LHCN-M2 (cell line): ENCODE measurements at regions not wholly inside any gene's neighbourhood (a gene's known extent, or its start where the extent isn't known, plus 50 kb on each side); places are given as distances from the start of the nearest gene placed in this dataset.

Experiments
- DNase-seq: peaks from one replicate; pipeline ENCODE4 v3.0.0-alpha.2; 2012; ENCODE audit warnings: low read depth

GRCh38 chr1:36644556-36644955 lies 161.8 kb upstream of the CSF3R start:
- DNase-seq: no peak

DNA sequence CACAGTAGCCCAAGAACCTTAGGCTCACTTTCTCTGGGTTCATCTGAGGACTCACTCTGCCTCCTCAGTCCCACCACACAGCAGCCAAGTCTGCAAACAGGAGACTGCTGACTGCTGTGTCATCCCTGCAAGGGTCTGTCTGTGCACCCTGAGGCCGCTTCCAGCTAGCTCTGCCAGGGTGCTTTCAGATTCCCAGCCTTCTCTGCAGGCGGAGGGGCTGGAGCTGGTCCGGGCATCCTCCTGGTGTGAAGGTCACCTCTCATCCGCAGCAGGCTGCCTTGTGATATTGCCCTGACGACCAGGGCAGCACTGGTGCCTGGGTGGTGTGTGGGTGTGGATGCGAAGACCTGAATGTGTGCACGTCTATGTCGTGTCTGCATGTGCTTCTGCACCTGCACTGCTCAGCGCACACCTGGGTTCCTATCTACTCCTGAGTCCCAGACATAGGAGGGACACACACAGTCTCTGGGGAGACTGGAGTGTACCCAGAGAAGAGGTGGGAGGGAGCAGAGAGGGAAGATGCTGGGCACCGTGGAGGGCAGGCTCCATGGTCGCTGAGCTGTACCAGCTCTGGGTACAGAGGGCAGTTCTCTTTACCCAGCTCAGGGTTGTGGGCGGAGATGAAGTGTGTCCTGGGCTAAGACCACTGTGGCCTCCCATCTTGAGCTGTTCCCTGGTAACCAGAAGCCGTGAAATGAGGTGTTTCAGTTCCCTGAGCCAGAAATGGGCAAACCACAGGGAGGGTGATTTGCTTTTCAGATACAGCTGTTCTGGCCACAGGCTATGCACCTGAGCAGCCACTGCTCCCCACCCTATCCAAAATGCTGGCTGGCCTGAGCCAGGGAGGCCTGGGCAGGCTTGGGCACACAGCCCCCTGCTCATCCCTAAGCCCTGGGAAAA lies 160.9 kb upstream of the CSF3R start:
- no peak for DNase-seq

- no peak for DNase-seq
Observed at GRCh38 chr1:36642802-36643201, 160.1 kb upstream of the CSF3R start.

DNA sequence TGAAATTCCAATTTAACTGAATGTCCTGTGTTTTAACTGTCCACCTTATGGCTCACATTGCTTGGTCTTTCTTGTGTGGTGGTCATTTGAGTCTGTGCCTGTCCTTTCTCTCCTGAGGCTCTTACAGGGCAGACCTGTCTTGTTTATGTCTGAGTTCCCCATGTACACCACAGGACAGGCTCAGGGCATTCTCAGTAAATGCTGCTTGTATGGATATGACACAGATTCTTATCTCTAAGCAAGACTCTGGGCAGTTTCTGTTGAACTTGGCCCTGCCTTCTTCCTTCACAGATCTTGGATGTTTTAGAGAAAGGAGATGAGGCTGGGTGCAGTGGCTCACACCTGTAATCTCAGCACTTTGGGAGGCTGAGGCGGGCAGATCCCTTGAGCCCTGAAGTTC lies 159.1 kb upstream of the CSF3R start:
- DNase-seq: no peak

GRCh38 chr1:36639461-36639860 lies 156.7 kb upstream of the CSF3R start:
- DNase-seq: no peak

GRCh38 chr1:36638268-36638667 lies 155.6 kb upstream of the CSF3R start:
- no peak for DNase-seq

DNA sequence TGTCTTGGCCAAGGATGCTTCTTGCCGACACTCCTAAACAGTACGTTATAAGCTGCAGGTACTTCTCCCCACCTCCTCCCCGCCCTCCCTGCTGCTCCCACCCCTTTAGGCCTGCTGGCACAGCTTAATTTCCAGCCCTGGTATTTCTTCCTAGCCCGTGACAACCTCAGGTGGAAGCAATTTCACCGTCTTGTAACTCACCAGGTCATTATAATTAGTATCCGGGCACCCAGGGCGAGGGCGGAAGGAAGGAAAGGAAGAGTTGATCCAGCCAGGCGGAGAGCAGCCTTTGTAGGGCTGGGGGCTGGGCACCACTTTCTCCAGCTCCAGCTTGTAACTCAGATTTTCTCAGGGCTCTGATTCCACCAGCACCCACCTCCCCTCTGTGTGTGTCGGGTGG lies 153.5 kb upstream of the CSF3R start:
- DNase-seq: no peak

GRCh38 chr1:36635284-36635683 lies 152.6 kb upstream of the CSF3R start:
- no peak for DNase-seq

DNA sequence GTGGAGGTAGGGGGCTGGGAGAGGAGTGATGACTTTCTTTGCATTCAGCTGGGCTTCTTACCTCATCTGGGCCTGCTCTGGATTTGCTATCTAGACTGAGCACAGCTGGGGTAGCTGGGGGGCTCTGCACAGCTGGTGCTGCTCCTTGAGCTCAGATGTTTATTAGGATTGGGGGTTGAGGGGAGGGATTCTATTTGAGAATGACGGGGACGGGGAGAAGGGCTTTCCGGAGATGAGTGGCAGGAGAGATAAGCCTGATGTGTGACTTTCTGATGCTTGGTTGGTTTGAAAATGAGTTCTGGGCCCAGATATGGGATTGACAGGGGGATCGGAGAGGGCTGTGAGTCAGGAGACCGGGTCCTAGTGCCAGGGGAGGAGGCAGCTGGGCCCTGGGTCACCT lies 146.1 kb upstream of the CSF3R start:
- DNase-seq: no peak

GRCh38 chr1:36626435-36626834 lies 143.7 kb upstream of the CSF3R start:
- no peak for DNase-seq

GRCh38 chr1:36625935-36626310 lies 143.2 kb upstream of the CSF3R start:
- no peak for DNase-seq

DNA sequence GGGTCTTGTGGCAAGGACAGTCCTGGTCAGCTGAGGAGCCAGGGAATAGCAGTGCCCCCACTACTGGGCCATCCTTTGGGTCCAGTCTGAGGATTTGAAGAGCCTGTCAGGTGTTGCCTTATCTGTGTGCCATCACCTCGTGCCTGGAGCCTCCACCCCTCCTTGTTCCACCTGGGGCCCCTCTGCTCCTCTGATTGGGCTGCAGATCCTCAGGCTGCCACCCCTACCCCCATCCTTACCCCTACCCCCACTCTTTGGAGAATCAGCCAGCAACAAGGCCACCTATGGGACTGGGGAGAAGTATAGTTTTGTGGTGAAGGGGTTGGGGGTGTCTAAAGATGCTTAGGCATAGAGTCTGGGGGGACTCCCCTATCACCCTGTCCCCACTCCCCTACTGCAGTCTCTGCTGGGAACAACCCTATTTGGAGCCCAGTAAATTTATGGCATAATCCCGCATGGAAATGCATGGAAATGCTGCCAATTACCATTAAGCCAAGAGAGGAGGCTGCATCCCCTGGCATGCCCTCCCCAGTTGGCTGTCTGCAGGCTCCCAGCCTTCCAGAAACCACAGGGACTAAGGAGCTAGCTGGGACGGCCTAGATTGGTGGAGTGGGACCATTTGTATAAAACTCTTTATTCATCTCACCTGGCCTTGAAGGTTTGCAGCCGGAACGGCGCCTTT lies 142.7 kb upstream of the CSF3R start:
- no peak for DNase-seq

- DNase-seq: no peak
Observed at GRCh38 chr1:36624466-36624865, 141.8 kb upstream of the CSF3R start.

DNA sequence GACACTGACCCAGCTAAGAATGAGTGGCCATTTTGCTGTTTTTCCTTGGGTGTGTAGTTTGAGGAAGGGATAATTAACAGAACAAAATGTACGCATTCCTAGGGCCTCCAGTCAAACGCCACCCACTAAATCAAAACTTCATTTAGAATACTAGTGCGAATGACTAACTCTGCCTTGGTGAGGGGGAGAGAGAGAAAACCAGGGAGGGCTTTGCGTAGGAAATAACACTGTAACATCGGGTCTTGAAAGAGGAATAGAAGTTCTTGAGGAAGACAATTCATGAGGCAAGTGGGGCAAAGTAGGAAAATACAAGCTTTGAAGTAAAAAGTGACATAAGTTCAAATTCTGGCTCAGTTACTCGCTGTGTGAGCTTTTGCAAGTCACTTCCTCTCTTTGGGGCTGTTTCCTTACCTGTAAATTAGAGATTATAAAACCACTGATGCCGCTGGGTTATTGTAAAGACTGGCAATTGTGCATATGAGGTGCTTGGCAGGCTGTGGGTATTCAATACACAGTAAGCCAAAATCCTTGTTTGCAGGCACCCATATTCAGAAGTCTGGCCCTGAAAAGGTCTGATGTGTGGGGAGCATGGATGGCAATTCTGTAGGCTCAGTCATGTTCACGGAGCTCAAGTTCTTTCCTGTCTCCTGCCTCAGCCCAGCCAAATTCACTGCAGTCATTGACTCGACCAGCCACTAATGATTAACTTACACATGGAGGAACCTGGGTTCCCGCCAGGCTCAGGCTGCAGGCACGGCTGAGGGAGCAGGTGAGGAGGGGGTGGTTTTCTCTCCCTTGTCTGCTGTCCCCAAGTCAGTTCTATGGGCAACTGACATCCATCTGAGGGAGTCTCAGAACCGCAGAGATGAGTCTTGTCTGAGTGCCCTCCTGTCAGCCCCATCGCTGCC lies 140.3 kb upstream of the CSF3R start:
- DNase-seq: no peak

GRCh38 chr1:36621531-36621930 lies 138.8 kb upstream of the CSF3R start:
- DNase-seq: no peak

- DNase-seq: no peak
Observed at GRCh38 chr1:36620142-36620541, 137.4 kb upstream of the CSF3R start.

DNA sequence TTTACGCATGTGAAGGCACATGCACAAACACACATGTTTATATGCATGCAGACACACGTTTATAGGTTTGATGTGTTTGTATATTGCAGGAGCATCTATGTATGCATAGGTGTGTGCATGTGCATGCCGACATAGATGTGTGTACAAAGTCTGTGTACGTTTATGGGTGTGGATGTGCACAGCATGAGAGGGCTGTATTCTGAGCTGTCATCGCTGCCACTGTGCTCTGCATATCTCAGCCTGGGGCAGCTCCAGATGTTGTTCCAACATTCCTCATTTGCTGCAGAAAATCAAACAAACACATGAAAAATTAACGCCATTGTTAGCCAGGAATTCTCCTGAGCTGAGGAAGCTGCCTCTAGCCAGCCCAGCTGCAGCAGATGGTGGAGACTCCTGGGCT lies 132.3 kb upstream of the CSF3R start:
- no peak for DNase-seq

GRCh38 chr1:36614571-36614970 lies 131.9 kb upstream of the CSF3R start:
- DNase-seq: no peak

GRCh38 chr1:36613721-36614120 lies 131.0 kb upstream of the CSF3R start:
- no peak for DNase-seq

GRCh38 chr1:36612881-36613280 lies 130.2 kb upstream of the CSF3R start:
- no peak for DNase-seq

GRCh38 chr1:36612121-36612520 lies 129.4 kb upstream of the CSF3R start:
- DNase-seq: no peak
